GM21447 (cell line): ENCODE measurements at regions not wholly inside any gene's neighbourhood (a gene's known extent, or its start where the extent isn't known, plus 50 kb on each side); places are given as distances from the start of the nearest gene placed in this dataset.
"Not testable (repeated sequence)": the region's sequence is repeated elsewhere in the genome, so short reads cannot be mapped to it uniquely, and the experiment has no call there.

Experiments used
- ATAC-seq: cut with Tn5 transposase; IDR thresholded peaks from one replicate; pipeline ENCODE4 v1.9.1; 2021; ENCODE audit not compliant: unreplicated experiment

DNA sequence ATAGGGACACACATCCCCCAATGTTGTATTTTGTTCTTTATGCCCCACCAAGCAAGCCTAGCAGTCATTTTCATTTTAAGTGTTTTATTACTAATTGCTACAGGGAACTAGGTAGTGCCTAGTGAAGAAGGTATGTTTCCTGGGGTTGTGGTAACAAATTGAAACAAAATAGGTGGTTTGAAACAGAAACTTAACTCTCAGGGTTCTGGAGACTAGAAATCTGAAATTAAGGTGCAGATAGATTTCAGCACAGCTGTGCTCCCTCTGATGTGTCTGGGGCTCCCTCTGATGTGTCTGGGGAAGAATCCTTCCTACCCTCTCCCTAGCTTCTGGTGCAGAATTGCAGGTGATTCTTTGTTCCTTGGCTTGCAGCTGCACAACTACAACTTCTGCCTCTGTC lies 390.1 kb downstream of the ZFHX3 start:
- ATAC-seq, result peak; percentile 88

GRCh38 chr16:72657164-72657563 lies 390.8 kb downstream of the ZFHX3 start:
- no peak for ATAC-seq

DNA sequence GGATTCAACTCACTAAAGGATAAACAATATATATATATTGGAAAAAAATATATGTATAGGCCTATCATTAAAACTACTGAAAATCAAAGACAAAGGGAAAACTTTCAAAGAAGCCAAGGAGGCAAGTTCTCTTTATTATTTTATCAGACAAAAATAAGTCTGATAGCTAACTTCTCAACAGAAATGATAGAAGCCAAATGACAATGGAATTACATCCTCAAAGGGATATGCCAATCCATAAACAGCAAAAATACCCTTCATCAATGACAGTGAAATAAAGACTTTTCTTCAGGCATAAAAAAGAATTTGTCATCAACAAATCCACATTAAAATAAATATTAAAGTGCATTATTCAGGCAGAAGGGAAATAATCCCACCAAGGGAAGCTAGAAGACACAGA lies 393.4 kb downstream of the ZFHX3 start:
- ATAC-seq, result no peak

- no peak for ATAC-seq
Observed at GRCh38 chr16:72649254-72649944, 398.5 kb downstream of the ZFHX3 start.

- ATAC-seq, result no peak
Observed at GRCh38 chr16:72646615-72647014, 401.3 kb downstream of the ZFHX3 start.

- no peak for ATAC-seq
Observed at GRCh38 chr16:72645538-72645937, 402.4 kb downstream of the ZFHX3 start.

- no peak for ATAC-seq
Observed at GRCh38 chr16:72644911-72645310, 403.0 kb downstream of the ZFHX3 start.

- no peak for ATAC-seq
Observed at GRCh38 chr16:72639494-72639893, 408.4 kb downstream of the ZFHX3 start.

DNA sequence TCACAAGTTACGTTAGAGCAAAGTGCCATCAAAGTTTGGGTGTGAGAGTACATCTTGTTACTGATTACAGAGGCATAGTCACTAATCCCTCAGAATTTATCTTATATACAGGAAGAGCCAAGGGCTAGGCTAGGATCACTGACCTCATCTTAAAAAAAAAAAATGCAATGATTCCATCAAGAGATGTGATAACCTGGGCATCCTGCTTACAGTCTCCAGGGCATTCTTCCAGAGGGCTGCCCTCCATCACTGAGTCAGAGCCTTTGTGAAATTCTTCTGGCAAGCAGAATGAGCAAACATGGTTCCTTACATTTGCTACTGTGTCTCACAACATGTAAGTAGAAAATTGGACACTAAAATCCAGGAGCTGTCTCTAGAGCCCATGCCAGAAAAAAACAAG lies 410.6 kb downstream of the ZFHX3 start:
- ATAC-seq, result no peak

- no peak for ATAC-seq
Observed at GRCh38 chr16:72635694-72636093, 412.2 kb downstream of the ZFHX3 start.

GRCh38 chr16:72635104-72635503 lies 412.8 kb downstream of the ZFHX3 start:
- no peak for ATAC-seq

GRCh38 chr16:72627182-72627896 lies 420.6 kb downstream of the ZFHX3 start:
- ATAC-seq, result not testable (repeated sequence)

GRCh38 chr16:72626623-72627022 lies 421.3 kb downstream of the ZFHX3 start:
- ATAC-seq, result no peak

- no peak for ATAC-seq
Observed at GRCh38 chr16:72621651-72622050, 426.3 kb downstream of the ZFHX3 start.

DNA sequence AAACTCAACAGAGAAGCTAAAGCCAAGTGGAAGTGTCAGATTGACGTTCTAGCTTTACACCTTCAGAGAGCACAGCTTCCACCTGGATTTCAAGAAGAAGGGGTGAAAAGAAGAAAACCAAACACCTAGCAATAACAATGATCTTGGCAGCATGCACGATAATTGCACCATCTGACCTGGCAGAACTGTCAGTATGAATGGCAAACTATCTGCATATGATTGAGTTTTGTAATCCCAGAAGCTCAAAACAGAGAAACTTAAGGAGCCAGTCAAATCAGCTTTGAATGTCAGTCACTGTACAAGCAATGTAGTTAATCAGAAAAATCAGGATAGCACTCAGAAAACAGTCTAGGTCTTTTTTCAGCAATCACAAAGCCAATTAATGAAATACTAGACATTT lies 427.1 kb downstream of the ZFHX3 start:
- no peak for ATAC-seq

DNA sequence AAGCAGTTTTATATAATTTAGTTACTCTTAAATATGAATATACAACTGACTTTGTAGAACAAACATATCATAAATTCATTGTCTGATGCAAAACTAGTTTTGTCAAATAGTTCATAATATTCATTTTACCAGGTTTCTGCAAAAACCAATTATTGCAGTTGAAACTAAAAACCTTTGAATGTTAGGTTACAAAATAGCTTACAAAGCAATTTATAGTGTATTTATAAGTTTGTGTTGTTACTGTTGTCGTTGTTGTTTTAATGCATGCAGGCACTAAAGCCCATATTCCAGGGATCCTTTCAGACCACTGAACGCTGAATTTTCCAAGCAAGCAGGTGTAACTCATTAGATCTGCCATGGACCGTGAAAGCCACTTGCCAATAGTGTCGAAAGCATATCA lies 427.6 kb downstream of the ZFHX3 start:
- ATAC-seq, result no peak

DNA sequence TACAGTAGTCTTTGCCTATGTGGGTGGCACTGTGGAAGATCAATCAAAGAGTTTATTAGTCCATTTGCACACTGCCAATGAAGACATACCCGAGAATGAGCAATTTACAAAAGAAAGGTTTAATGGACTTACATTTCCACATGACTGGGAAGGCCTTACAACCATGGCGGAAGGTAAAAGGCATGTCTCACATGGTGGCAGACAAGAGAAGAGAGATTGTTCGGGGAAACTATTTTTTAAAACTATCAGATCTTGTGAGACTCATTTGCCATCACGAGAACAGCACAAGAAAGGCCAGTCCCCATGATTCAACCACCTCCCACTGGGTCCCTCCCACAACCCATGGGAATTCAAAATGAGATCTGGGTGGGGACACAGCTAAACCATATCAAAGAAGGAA lies 432.1 kb downstream of the ZFHX3 start:
- no peak for ATAC-seq

DNA sequence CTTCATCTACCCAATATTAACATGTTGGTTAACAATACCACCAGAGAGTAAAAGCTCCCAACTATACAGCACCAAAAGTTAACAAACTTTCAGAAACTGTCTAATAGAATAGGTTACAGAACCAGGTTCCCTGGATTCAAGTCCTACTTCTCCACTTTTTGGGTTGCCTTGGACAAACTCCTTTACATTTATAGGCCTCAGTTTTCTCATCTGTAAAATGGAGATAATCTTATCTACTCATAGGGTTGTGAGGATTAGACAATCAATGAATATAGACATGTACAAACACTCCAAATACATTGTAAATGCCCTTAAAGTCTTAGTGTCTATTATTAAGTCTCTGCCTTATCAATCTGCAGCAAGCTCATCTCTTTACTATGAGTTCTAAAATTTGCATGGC lies 435.2 kb downstream of the ZFHX3 start:
- no peak for ATAC-seq

GRCh38 chr16:72612256-72612655 lies 435.7 kb downstream of the ZFHX3 start:
- ATAC-seq, result no peak

GRCh38 chr16:72609933-72610332 lies 438.0 kb upstream of the PMFBP1 start:
- ATAC-seq, result no peak

- no peak for ATAC-seq
Observed at GRCh38 chr16:72609066-72609465, 437.1 kb upstream of the PMFBP1 start.

DNA sequence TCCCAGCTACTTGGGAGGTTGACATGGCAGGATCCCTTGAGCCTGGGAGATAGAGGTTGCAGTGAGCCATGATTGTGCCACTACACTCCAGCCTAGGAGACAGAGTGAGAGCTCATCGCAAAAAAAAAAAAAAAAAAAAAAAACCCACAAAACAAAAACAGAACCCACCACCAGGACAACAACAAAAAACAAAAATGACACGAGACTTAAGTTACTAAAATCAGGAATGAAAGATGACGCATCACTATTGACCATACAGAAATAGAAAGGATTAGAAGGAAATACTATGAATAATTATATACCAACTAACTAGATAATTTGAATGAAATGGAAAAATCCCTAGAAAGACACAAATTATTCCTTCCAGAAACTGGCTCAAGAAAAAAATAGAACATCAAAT lies 432.4 kb upstream of the PMFBP1 start:
- no peak for ATAC-seq

DNA sequence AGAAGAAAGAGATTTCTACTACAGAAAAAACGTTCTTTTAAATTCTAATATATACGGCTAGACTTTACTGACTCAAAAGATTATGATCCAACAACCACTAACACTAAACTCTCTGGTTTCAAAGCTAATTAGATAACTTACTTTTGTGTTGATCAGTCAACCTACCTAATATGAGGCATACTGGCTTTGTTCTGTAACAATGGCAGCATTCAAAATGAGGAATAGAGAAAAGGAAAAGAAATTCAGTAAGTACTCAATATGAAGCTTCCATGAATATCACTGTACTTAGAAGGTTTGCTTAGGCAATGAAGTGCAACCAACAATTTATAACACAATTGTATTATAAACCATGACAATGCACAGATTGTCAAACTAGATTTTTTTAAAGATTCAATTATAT lies 430.5 kb upstream of the PMFBP1 start:
- no peak for ATAC-seq
